Keratinocyte (primary cell): ENCODE measurements at regions not wholly inside any gene's neighbourhood (a gene's known extent, or its start where the extent isn't known, plus 50 kb on each side); places are given as distances from the start of the nearest gene placed in this dataset.

Experiments used
- DNase-seq: peaks from one replicate; pipeline ENCODE4 v3.0.0-alpha.2; 2011; ENCODE audit warnings: low read depth, missing footprints, low spot score
- FAIRE-seq: peaks from 2 replicates; lab custom pipeline; 2011; peaks lifted over from hg19 to GRCh38; lab: Jason Lieb, UNC
- H2AFZ ChIP-seq: 2 replicates; pipeline ENCODE4 v1.6.0; 2012; ENCODE audit warnings: low read length, control low read depth, inconsistent platforms; ENCODE audit not compliant: control insufficient read depth
- H3K27ac ChIP-seq: 2 replicates; pipeline ENCODE4 v1.5.1; 2011; ENCODE audit warnings: low read length; ENCODE audit not compliant: control insufficient read depth, insufficient read depth
- H3K27me3 ChIP-seq: 3 replicates; pipeline ENCODE4 v1.6.0; 2011; ENCODE audit warnings: low read length; ENCODE audit not compliant: control insufficient read depth, insufficient read depth; ENCODE audit errors: extremely low read depth
- H3K36me3 ChIP-seq, 2 experiments: 2 replicates in 1 of 2; 3 replicates in 1 of 2; pipeline ENCODE4 v1.5.1; 2011; ENCODE audit warnings: low read length in 2 of 2, mild to moderate bottlenecking in 1 of 2; ENCODE audit not compliant: control insufficient read depth in 2 of 2, insufficient read depth in 2 of 2; ENCODE audit errors: extremely low read depth in 1 of 2
- H3K4me1 ChIP-seq: 3 replicates; pipeline ENCODE4 v1.5.1; 2011; ENCODE audit warnings: low read length; ENCODE audit not compliant: control insufficient read depth, insufficient read depth; ENCODE audit errors: extremely low read depth
- H3K4me2 ChIP-seq: 3 replicates; pipeline ENCODE4 v1.6.0; 2011; ENCODE audit warnings: low read depth, low read length; ENCODE audit not compliant: control insufficient read depth, insufficient read depth; ENCODE audit errors: extremely low read depth
- H3K4me3 ChIP-seq, 3 experiments: fragments of 200-600 bp in 1 of 3; sonication (generic) in 1 of 3; 2 replicates in 2 of 3; 3 replicates in 1 of 3; pipeline ENCODE4 v1.5.1; 2011 to 2016; ENCODE audit warnings: low read length in 3 of 3, mild to moderate bottlenecking in 3 of 3, control low read depth in 2 of 3, inconsistent platforms in 1 of 3, low read depth in 1 of 3, mixed read lengths in 1 of 3, mixed run types in 1 of 3, moderate library complexity in 1 of 3; ENCODE audit not compliant: control insufficient read depth in 2 of 3, insufficient read depth in 2 of 3; ENCODE audit errors: extremely low read depth in 1 of 3
- H3K79me2 ChIP-seq: 2 replicates; pipeline ENCODE4 v1.6.0; 2012; ENCODE audit warnings: low read length; ENCODE audit not compliant: control insufficient read depth, insufficient read depth
- H3K9ac ChIP-seq: 3 replicates; pipeline ENCODE4 v1.6.0; 2011; ENCODE audit warnings: low read length; ENCODE audit not compliant: control insufficient read depth, insufficient read depth; ENCODE audit errors: extremely low read depth
- H3K9me1 ChIP-seq: 3 replicates; pipeline ENCODE4 v1.6.0; 2011; ENCODE audit warnings: low read length; ENCODE audit not compliant: control insufficient read depth, insufficient read depth; ENCODE audit errors: extremely low read depth
- H3K9me3 ChIP-seq: 2 replicates; pipeline ENCODE4 v1.5.1; 2012; ENCODE audit warnings: low read depth, low read length; ENCODE audit not compliant: control insufficient read depth
- H4K20me1 ChIP-seq: 3 replicates; pipeline ENCODE4 v1.6.0; 2011; ENCODE audit warnings: low read length; ENCODE audit not compliant: control insufficient read depth, insufficient read depth; ENCODE audit errors: extremely low read depth
- CTCF ChIP-seq, 3 experiments: IDR thresholded peaks in 1 of 3; conservative IDR thresholded peaks in 1 of 3; optimal IDR thresholded peaks in 1 of 3; 2 replicates in 2 of 3; 3 replicates in 1 of 3; pipeline versions ENCODE3 to v1.5.1; 2011; ENCODE audit warnings: low read length in 3 of 3, mild to moderate bottlenecking in 3 of 3, moderate library complexity in 2 of 3, control low read depth in 1 of 3, inconsistent platforms in 1 of 3; ENCODE audit not compliant: insufficient read depth in 2 of 3; ENCODE audit errors: extremely low read depth in 1 of 3
- EZH2 ChIP-seq: IDR thresholded peaks from one replicate; pipeline ENCODE4 v1.6.1; 2012; ENCODE audit warnings: inconsistent platforms, mild to moderate bottlenecking, low read length, moderate library complexity
- dilution Hi-C: fragments of 300-500 bp; cut with MboI; formaldehyde crosslinking; loops from one replicate; pipeline ENCODE4 v1.7.0; 2020; ENCODE audit warnings: low sequenced_read_pairs; ENCODE audit not compliant: extremely low pct_ligation_motif_present

GRCh38 chr11:119504371-119504770, 81.4 kb upstream of the THY1 start:
- Histone ChIP-seq H3K27ac (no peak overlapping the region), H3K4me3 (no peak overlapping the region), H3K79me2 (no peaks in the 10 kb centered on the region), H3K27me3 (peaks cover 13% of the 10 kb centered on the region), H4K20me1 (no peaks in the 10 kb centered on the region), H3K9me1 (no peaks in the 10 kb centered on the region), H3K9me3 (no peaks in the 10 kb centered on the region), H3K9ac (no peak overlapping the region), H3K4me1 (peaks cover 1% of the 10 kb centered on the region), H2AFZ (no peak overlapping the region), H3K36me3 (no peaks in the 10 kb centered on the region), H3K4me2 (no peak overlapping the region)
- dilution Hi-C loops, result no loop called here
- TF ChIP-seq EZH2 (no peak), CTCF (optimal IDR thresholded peaks at IDR 0.05 in 1 of 3, IDR thresholded peaks at IDR 0.05 in 1 of 3, conservative IDR thresholded peaks at IDR 0.05 in 1 of 3; ENCODE audit: extremely low read depth in 1 of 3, insufficient read depth in 2 of 3, low read length in 3 of 3) (no peak)
- DNase-seq (no peak), FAIRE-seq (no peak)

- no peak overlapping the region for H3K4me2 ChIP-seq
- no peaks in the 10 kb centered on the region for H3K9me1 ChIP-seq
- TF ChIP-seq EZH2, result no peak
- TF ChIP-seq CTCF (optimal IDR thresholded peaks at IDR 0.05 in 1 of 3, IDR thresholded peaks at IDR 0.05 in 1 of 3, conservative IDR thresholded peaks at IDR 0.05 in 1 of 3; ENCODE audit: extremely low read depth in 1 of 3, insufficient read depth in 2 of 3, low read length in 3 of 3), result no peak
- no peaks in the 10 kb centered on the region for H3K36me3 ChIP-seq
- no peaks in the 10 kb centered on the region for H3K79me2 ChIP-seq
- H3K4me1 ChIP-seq, result no peaks in the 10 kb centered on the region
- H3K9me3 ChIP-seq, result no peaks in the 10 kb centered on the region
- H3K27ac ChIP-seq, result no peak overlapping the region
- dilution Hi-C loops, result no loop called here
- no peak overlapping the region for H2AFZ ChIP-seq
- no peak for DNase-seq
- H3K27me3 ChIP-seq, result peaks cover 13% of the 10 kb centered on the region
- FAIRE-seq, result no peak
- no peaks in the 10 kb centered on the region for H4K20me1 ChIP-seq
- H3K4me3 ChIP-seq, result no peak overlapping the region
- no peak overlapping the region for H3K9ac ChIP-seq
Observed at GRCh38 chr11:119501777-119502405, 78.9 kb upstream of the THY1 start.
